GM12892 (cell line): ENCODE measurements at regions not wholly inside any gene's neighbourhood (a gene's known extent, or its start where the extent isn't known, plus 50 kb on each side); places are given as distances from the start of the nearest gene placed in this dataset.

ENCODE experiments used
- POLR2A ChIP-seq: IDR thresholded peaks from 2 replicates; pipeline ENCODE4 v1.6.1; 2011; ENCODE audit warnings: low read depth, low read length, control low read depth
- POLR2AphosphoS5 ChIP-seq: IDR thresholded peaks from 2 replicates; pipeline ENCODE4 v1.6.1; 2011; ENCODE audit warnings: low read depth, low read length, control low read depth

GRCh38 chr4:57465321-57466056, 355.3 kb upstream of the IGFBP7 start:
- TF ChIP-seq POLR2AphosphoS5, result no peak
- no peak for TF ChIP-seq POLR2A
